GM12873 (cell line): ENCODE measurements at regions not wholly inside any gene's neighbourhood (a gene's known extent, or its start where the extent isn't known, plus 50 kb on each side); places are given as distances from the start of the nearest gene placed in this dataset.

Experiments used
- CTCF ChIP-seq: IDR thresholded peaks from 2 replicates; pipeline ENCODE4 v1.5.1; 2012; ENCODE audit warnings: low read depth, mild to moderate bottlenecking, moderate library complexity, low read length, control low read depth; ENCODE audit not compliant: insufficient read depth; ENCODE audit errors: missing control alignments

- no peak for TF ChIP-seq CTCF
Observed at GRCh38 chr5:104139840-104140239, 577.3 kb upstream of the NUDT12 start.

- no peak for TF ChIP-seq CTCF
Observed at GRCh38 chr5:104130320-104130719, 567.7 kb upstream of the NUDT12 start.

GRCh38 chr5:104128348-104128747, 565.8 kb upstream of the NUDT12 start:
- TF ChIP-seq CTCF = no peak

- TF ChIP-seq CTCF = no peak
Observed at GRCh38 chr5:104126980-104127379, 564.4 kb upstream of the NUDT12 start.

GRCh38 chr5:104119529-104119928, 556.9 kb upstream of the NUDT12 start:
- no peak for TF ChIP-seq CTCF

- TF ChIP-seq CTCF = no peak
Observed at GRCh38 chr5:104111632-104112031, 549.0 kb upstream of the NUDT12 start.

GRCh38 chr5:104096451-104096850, 533.9 kb upstream of the NUDT12 start:
- TF ChIP-seq CTCF = no peak

GRCh38 chr5:104095527-104095926, 532.9 kb upstream of the NUDT12 start:
- no peak for TF ChIP-seq CTCF
